ENCODE measurements at regions not wholly inside any gene's neighbourhood (a gene's known extent, or its start where the extent isn't known, plus 50 kb on each side); places are given as distances from the start of the nearest gene placed in this dataset.

- peaks cover 66% of the 10 kb centered on the region for H3K27me3 ChIP-seq
Measured at GRCh38 chr10:100623521-100624230, 87.9 kb downstream of the HIF1AN start.

DNA sequence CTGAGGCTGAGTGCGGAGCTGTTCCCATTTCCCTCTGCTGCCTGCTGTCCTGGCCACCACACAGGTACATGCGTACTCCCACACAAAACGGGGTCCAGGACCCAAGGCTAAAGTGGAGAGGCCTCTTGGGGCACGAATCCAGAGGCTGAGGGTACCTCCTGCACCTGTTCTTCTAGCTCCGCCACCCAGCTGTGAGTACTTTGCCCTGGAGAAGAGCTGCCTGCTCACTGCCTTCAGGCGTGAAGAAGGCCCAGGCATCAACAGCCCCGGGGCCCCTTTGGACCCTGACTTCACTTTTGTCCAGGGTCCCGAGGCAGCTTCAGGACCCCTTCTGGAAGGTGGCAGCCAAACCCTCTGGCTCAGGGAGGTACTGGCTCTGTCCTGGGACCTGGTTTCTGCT, 88.6 kb downstream of the HIF1AN start:
- H3K27ac ChIP-seq, result no peak overlapping the region
- no peak for TF ChIP-seq CTCF (IDR thresholded peaks at IDR 0.05)
- DNase-seq (peak; percentile 35), ATAC-seq (no peak)
- H3K4me1 ChIP-seq, result no peaks in the 10 kb centered on the region
- no peaks in the 10 kb centered on the region for H3K36me3 ChIP-seq
- peaks cover 66% of the 10 kb centered on the region for H3K27me3 ChIP-seq
- H3K9me3 ChIP-seq, result no peaks in the 10 kb centered on the region
- H3K4me3 ChIP-seq, result no peak overlapping the region
- intact Hi-C loops (cut with DNase I), result no loop called here

More at GRCh38 chr10:100623521-100624230, 87.9 kb downstream of the HIF1AN start:
- Histone ChIP-seq H3K4me3 (no peak overlapping the region), H3K27ac (no peak overlapping the region), H3K9me3 (no peaks in the 10 kb centered on the region), H3K4me1 (no peaks in the 10 kb centered on the region), H3K36me3 (no peaks in the 10 kb centered on the region)
- intact Hi-C loops (cut with DNase I), result no loop called here
- ATAC-seq (no peak), DNase-seq (peak; percentile 30)
- no peak for TF ChIP-seq CTCF (IDR thresholded peaks at IDR 0.05)

GRCh38 chr10:100625816-100626215, 90.1 kb downstream of the HIF1AN start:
- DNase-seq, result no peak

GRCh38 chr10:100628061-100628460, 92.3 kb downstream of the HIF1AN start:
- intact Hi-C loops (cut with DNase I), result no loop called here
- H3K4me3 ChIP-seq, result no peak overlapping the region
- no peaks in the 10 kb centered on the region for H3K9me3 ChIP-seq
- TF ChIP-seq CTCF (IDR thresholded peaks at IDR 0.05), result no peak
- H3K4me1 ChIP-seq, result no peaks in the 10 kb centered on the region
- H3K36me3 ChIP-seq, result no peaks in the 10 kb centered on the region
- DNase-seq, result peak; percentile 48
- H3K27me3 ChIP-seq, result peaks cover 55% of the 10 kb centered on the region
- ATAC-seq, result no peak
- no peak overlapping the region for H3K27ac ChIP-seq

More at GRCh38 chr10:100625816-100626215, 90.1 kb downstream of the HIF1AN start:
- Histone ChIP-seq H3K9me3 (no peaks in the 10 kb centered on the region), H3K27ac (no peak overlapping the region), H3K27me3 (peaks cover 63% of the 10 kb centered on the region), H3K36me3 (no peaks in the 10 kb centered on the region), H3K4me1 (no peaks in the 10 kb centered on the region), H3K4me3 (no peak overlapping the region)
- TF ChIP-seq CTCF (IDR thresholded peaks at IDR 0.05), result no peak
- ATAC-seq, result no peak
- intact Hi-C loops (cut with DNase I), result no loop called here

- intact Hi-C loops (cut with DNase I), result no loop called here
- ATAC-seq (no peak), DNase-seq (no peak)
- Histone ChIP-seq H3K4me1 (no peaks in the 10 kb centered on the region), H3K9me3 (no peaks in the 10 kb centered on the region), H3K27ac (no peak overlapping the region), H3K36me3 (no peaks in the 10 kb centered on the region), H3K27me3 (peaks cover 39% of the 10 kb centered on the region), H3K4me3 (no peak overlapping the region)
- no peak for TF ChIP-seq CTCF (IDR thresholded peaks at IDR 0.05)
Measured at GRCh38 chr10:100631192-100631591, 95.4 kb downstream of the HIF1AN start.
